ENCODE measurements at regions not wholly inside any gene's neighbourhood (a gene's known extent, or its start where the extent isn't known, plus 50 kb on each side); places are given as distances from the start of the nearest gene placed in this dataset.

- TF ChIP-seq CTCF (IDR thresholded peaks at IDR 0.05; ENCODE audit: low read depth, low read length, missing control alignments), result no peak
- H3K4me3 ChIP-seq (replicated peaks; ENCODE audit: low read depth, low read length), result no peak overlapping the region
- no peak for DNase-seq (ENCODE audit: extremely low read depth, low read depth)
Measured at GRCh38 chr2:107374249-107374648, 452.4 kb upstream of the RGPD4 start.

- no peak for TF ChIP-seq CTCF (IDR thresholded peaks at IDR 0.05; ENCODE audit: low read depth, low read length, missing control alignments)
- DNase-seq (ENCODE audit: extremely low read depth, low read depth), result no peak
Measured at GRCh38 chr2:107376909-107377308, 449.8 kb upstream of the RGPD4 start.

GRCh38 chr2:107380912-107381311 lies 445.8 kb upstream of the RGPD4 start:
- no peak overlapping the region for H3K4me3 ChIP-seq (replicated peaks; ENCODE audit: low read depth, low read length)
- no peak for TF ChIP-seq CTCF (IDR thresholded peaks at IDR 0.05; ENCODE audit: low read depth, low read length, missing control alignments)
- DNase-seq (ENCODE audit: extremely low read depth, low read depth), result no peak

More at GRCh38 chr2:107376909-107377308, 449.8 kb upstream of the RGPD4 start:
- no peak overlapping the region for H3K4me3 ChIP-seq (replicated peaks; ENCODE audit: low read depth, low read length)

GRCh38 chr2:107383691-107384090 lies 443.0 kb upstream of the RGPD4 start:
- TF ChIP-seq CTCF (IDR thresholded peaks at IDR 0.05; ENCODE audit: low read depth, low read length, missing control alignments), result no peak
- no peak for DNase-seq (ENCODE audit: extremely low read depth, low read depth)
- H3K4me3 ChIP-seq (replicated peaks; ENCODE audit: low read depth, low read length), result no peak overlapping the region

GRCh38 chr2:107384422-107384821 lies 442.3 kb upstream of the RGPD4 start:
- no peak overlapping the region for H3K4me3 ChIP-seq (replicated peaks; ENCODE audit: low read depth, low read length)
- DNase-seq (ENCODE audit: extremely low read depth, low read depth), result no peak
- TF ChIP-seq CTCF (IDR thresholded peaks at IDR 0.05; ENCODE audit: low read depth, low read length, missing control alignments), result no peak

GRCh38 chr2:107385921-107386320 lies 440.8 kb upstream of the RGPD4 start:
- no peak for TF ChIP-seq CTCF (IDR thresholded peaks at IDR 0.05; ENCODE audit: low read depth, low read length, missing control alignments)
- H3K4me3 ChIP-seq (replicated peaks; ENCODE audit: low read depth, low read length), result no peak overlapping the region
- no peak for DNase-seq (ENCODE audit: extremely low read depth, low read depth)

GRCh38 chr2:107392241-107392704 lies 434.4 kb upstream of the RGPD4 start:
- no peak for DNase-seq (ENCODE audit: extremely low read depth, low read depth)
- TF ChIP-seq CTCF (IDR thresholded peaks at IDR 0.05; ENCODE audit: low read depth, low read length, missing control alignments), result no peak
- H3K4me3 ChIP-seq (replicated peaks; ENCODE audit: low read depth, low read length), result no peak overlapping the region
